ENCODE measurements at regions not wholly inside any gene's neighbourhood (a gene's known extent, or its start where the extent isn't known, plus 50 kb on each side); places are given as distances from the start of the nearest gene placed in this dataset.

GRCh38 chr4:148800336-148800885 lies 358.2 kb upstream of the NR3C2 start:
- no peak for TF ChIP-seq FEZF1 (tag by site-specific recombination; IDR thresholded peaks at IDR 0.05)
- no peak for TF ChIP-seq GLI4 (tag by site-specific recombination; IDR thresholded peaks at IDR 0.05)
- TF ChIP-seq ZNF571 (tag by site-specific recombination; IDR thresholded peaks at IDR 0.05): no peak
- no peak for TF ChIP-seq MZF1 (tag by site-specific recombination; IDR thresholded peaks at IDR 0.05; ENCODE audit: borderline replicate concordance)
- no peak for TF ChIP-seq GFI1B (tag by site-specific recombination; IDR thresholded peaks at IDR 0.05)
- TF ChIP-seq ZNF777 (tag by site-specific recombination; IDR thresholded peaks at IDR 0.05; ENCODE audit: borderline replicate concordance): no peak
- TF ChIP-seq BCL11B (tag by site-specific recombination; IDR thresholded peaks at IDR 0.05; ENCODE audit: low read depth): no peak
- no peak for TF ChIP-seq ZSCAN30 (tag by site-specific recombination; IDR thresholded peaks at IDR 0.05)
- no peak for TF ChIP-seq SETDB1 (IDR thresholded peaks at IDR 0.05; ENCODE audit: insufficient read length, low read length)
- TF ChIP-seq ZNF548 (tag by site-specific recombination; IDR thresholded peaks at IDR 0.05): no peak
- TF ChIP-seq ZNF221 (tag by site-specific recombination; IDR thresholded peaks at IDR 0.05; ENCODE audit: borderline replicate concordance): no peak
- no peak for TF ChIP-seq OSR2 (tag by site-specific recombination; IDR thresholded peaks at IDR 0.05)
- no peak for TF ChIP-seq ZNF146 (tag by site-specific recombination; IDR thresholded peaks at IDR 0.05)
- TF ChIP-seq ZNF433 (tag by site-specific recombination; IDR thresholded peaks at IDR 0.05; ENCODE audit: low read depth): no peak
- no peak for TF ChIP-seq ZBTB1 (tag by site-specific recombination; IDR thresholded peaks at IDR 0.05)
- TF ChIP-seq ZNF239 (tag by site-specific recombination; IDR thresholded peaks at IDR 0.05): no peak
- CTCF ChIA-PET: no interaction called here
- no peaks in the 10 kb centered on the region for H3K4me1 ChIP-seq (ENCODE audit: control insufficient read depth, insufficient read depth, low read length)

DNA sequence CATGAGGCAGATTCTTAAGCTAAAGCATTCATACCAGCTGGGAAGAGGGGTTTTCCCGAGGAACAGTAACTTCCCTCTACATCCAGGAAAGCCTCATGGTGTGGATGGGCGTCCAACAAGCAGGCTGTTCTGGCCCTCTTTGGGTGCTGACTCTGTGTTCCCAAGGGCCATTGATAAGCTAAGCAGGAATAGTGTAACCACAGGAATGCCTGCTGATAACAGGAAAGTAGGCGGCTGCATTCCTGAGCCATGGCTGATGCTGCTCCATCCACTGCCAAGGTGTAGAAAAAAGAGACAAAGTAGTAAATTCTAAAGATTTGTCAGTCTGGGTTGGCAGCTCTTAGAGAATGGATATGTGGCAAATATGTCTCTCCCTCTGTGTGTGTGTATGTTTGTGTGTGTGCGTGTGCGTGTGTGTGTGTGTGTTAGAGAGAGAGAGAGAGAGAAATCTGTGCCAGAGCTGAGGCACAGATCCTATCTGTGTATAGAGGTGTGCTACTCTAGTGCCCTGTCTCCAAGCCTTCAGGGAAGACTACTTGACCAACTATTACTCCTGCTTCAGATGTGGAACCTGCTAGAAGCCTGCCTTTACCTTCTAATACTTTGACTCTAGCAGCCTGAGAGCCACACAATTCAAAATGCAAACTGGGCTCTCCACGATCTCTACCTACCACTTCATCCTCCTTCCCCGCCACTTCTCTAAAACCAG lies 353.1 kb upstream of the NR3C2 start:
- 0 out of 2 replicates have a peak, but pooled peaks have one; percentile 13 for TF ChIP-seq ZFHX2 (tag by site-specific recombination; conservative IDR thresholded peaks at IDR 0.05)
- no peak for TF ChIP-seq HOXC10 (CRISPR knock-in tag; IDR thresholded peaks at IDR 0.05)
- Histone ChIP-seq H3K4me1 (ENCODE audit: control insufficient read depth, insufficient read depth, low read length) (no peaks in the 10 kb centered on the region), H3K4me3 (ENCODE audit: low read depth, low read length) (no peak overlapping the region), H3K9me3 (ENCODE audit: control insufficient read depth, insufficient read depth, low read depth, low read length) (no peaks in the 10 kb centered on the region), H3K27ac (ENCODE audit: extremely low read depth, low read depth, low read length) (no peak overlapping the region), H3K36me3 (ENCODE audit: control insufficient read depth in 2 of 2, insufficient read depth in 1 of 2, low read length in 2 of 2) (no peaks in the 10 kb centered on the region)
- ChIA-PET POLR2A (interaction anchor here (0.6 to 0.8 kb wide), 2 partner anchors 353 to 856 kb away, joined by 3 to 11 read pairs; no protein-coding TSS in a partner anchor), CTCF (no interaction called here)

More at GRCh38 chr4:148800336-148800885, 358.2 kb upstream of the NR3C2 start:
- Histone ChIP-seq H3K9me3 (ENCODE audit: control insufficient read depth, insufficient read depth, low read depth, low read length) (no peaks in the 10 kb centered on the region), H3K27ac (ENCODE audit: extremely low read depth, low read depth, low read length) (no peak overlapping the region), H3K36me3 (ENCODE audit: control insufficient read depth in 2 of 2, insufficient read depth in 1 of 2, low read length in 2 of 2) (no peaks in the 10 kb centered on the region), H3K4me3 (ENCODE audit: low read depth, low read length) (no peak overlapping the region)
- POLR2A ChIA-PET: no interaction called here

DNA sequence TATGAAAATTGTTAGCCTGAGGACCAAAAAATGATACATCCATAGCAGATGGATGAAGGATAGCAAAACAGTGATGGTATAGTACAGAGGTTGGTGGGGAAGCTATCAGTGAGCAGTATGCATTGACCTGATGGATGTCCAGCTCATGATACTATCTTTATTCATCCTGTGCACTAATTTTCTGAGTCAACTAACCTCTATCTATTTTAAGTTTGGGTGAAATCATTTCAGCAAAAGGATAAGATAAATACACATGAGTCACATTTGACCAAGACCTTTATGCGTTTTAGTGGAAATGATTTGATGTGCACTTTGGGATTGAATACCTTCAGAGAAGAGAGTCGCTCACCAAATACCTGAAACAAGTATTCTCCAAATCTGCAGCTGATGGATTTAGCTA lies 351.0 kb upstream of the NR3C2 start:
- H3K27ac ChIP-seq (ENCODE audit: extremely low read depth, low read depth, low read length): no peak overlapping the region
- H3K9me3 ChIP-seq (ENCODE audit: control insufficient read depth, insufficient read depth, low read depth, low read length): no peaks in the 10 kb centered on the region
- H3K4me1 ChIP-seq (ENCODE audit: control insufficient read depth, insufficient read depth, low read length): no peaks in the 10 kb centered on the region
- POLR2A ChIA-PET: no interaction called here
- CTCF ChIA-PET: no interaction called here
- no peaks in the 10 kb centered on the region for H3K36me3 ChIP-seq (ENCODE audit: control insufficient read depth in 2 of 2, insufficient read depth in 1 of 2, low read length in 2 of 2)
- no peak overlapping the region for H3K4me3 ChIP-seq (ENCODE audit: low read depth, low read length)
- TF ChIP-seq PRDM6 (tag by site-specific recombination; IDR thresholded peaks at IDR 0.05): no peak
- TF ChIP-seq ZNF155 (tag by site-specific recombination; IDR thresholded peaks at IDR 0.05): no peak
- TF ChIP-seq SCRT2 (tag by site-specific recombination; IDR thresholded peaks at IDR 0.05): no peak
- TF ChIP-seq PRDM1 (tag by site-specific recombination; IDR thresholded peaks at IDR 0.05): no peak
- TF ChIP-seq ZNF140 (tag by site-specific recombination; IDR thresholded peaks at IDR 0.05): no peak
- TF ChIP-seq ZNF148 (tag by site-specific recombination; IDR thresholded peaks at IDR 0.05; ENCODE audit: borderline replicate concordance): no peak
- TF ChIP-seq ELK4 (IDR thresholded peaks at IDR 0.05; ENCODE audit: borderline replicate concordance, low read depth, low read length): no peak
- TF ChIP-seq EGR2 (tag by site-specific recombination; IDR thresholded peaks at IDR 0.05; ENCODE audit: low read depth): no peak
- TF ChIP-seq KLF7 (tag by site-specific recombination; IDR thresholded peaks at IDR 0.05; ENCODE audit: borderline replicate concordance): no peak
- no peak for TF ChIP-seq ZNF335 (tag by site-specific recombination; conservative IDR thresholded peaks at IDR 0.05)
- no peak for TF ChIP-seq BCL11B (tag by site-specific recombination; IDR thresholded peaks at IDR 0.05; ENCODE audit: low read depth)
- TF ChIP-seq ZNF121 (tag by site-specific recombination; IDR thresholded peaks at IDR 0.05): no peak
